ENCODE measurements at regions not wholly inside any gene's neighbourhood (a gene's known extent, or its start where the extent isn't known, plus 50 kb on each side); places are given as distances from the start of the nearest gene placed in this dataset.

- DNase-seq, result no peak
Measured at GRCh38 chr16:9536905-9537304, 445.5 kb downstream of the HAPSTR1 start.

DNA sequence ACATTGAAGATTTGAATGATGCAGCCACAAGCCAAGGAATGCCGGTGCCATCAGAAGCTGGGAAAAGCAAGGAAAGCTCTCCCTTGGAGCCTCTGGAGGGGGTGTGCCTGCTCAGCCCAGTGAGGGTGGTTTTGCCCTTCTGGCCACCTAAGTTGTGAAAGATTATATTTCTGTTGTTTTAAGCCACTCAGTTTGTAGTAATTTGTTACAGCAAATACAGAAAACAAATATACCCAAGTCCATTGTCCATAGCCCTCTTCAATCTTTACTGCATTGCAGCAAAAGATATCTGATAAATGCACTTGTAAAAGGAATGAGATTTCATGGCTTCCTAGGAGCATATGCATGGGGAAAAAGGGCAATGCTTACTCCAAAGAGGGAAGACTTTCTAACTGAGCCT, 447.9 kb downstream of the HAPSTR1 start:
- no peak for DNase-seq

DNA sequence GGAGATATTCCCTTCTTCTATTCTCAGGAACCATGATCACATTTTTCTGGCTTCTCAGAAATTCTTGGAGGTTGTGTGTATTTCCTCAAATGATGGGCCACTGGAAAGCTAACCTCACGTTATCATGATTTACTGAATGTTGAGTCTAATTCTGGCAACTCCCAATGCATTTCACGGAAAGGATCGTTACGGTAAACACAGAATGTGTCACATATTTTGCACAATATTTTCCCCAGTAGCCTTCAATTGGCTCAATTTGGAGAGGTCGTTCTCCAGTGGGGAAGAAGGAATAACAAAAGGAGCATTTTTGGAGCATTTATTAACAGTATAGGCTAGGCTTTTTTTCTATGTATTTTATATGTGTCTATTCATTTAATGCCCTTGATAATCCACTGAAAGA, 450.3 kb downstream of the HAPSTR1 start:
- no peak for DNase-seq

DNA sequence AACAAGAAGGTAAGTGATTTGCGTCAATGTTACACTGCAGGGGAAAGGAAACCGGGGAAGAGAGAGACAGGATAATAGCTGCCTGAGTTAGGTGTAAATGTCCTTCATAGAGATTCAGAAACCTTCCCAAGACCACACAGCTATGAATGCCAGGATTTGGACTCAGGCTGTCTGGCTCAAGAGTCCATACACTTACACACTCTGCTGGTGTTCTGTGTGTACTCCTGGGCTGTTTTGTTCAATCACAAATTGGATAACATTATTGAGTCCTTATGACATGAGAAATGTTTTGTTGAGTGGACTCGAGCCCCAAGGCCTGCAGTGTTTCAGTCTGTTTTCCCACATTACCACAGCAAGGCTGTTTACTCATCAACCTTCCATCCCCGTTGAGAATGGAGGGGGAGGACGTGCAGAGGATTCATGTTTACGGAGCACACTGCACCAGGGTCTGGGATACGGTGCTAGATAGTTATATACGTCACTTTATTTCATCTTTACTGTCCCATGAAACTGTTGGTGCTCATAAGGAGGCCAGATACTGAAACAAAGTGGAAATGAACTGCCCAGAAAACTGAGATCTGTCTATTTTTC, 450.8 kb downstream of the HAPSTR1 start:
- no peak for DNase-seq

GRCh38 chr16:9545522-9546437, 454.3 kb downstream of the HAPSTR1 start:
- no peak for DNase-seq

- no peak for DNase-seq
Measured at GRCh38 chr16:9546438-9546786, 455.0 kb downstream of the HAPSTR1 start.

DNA sequence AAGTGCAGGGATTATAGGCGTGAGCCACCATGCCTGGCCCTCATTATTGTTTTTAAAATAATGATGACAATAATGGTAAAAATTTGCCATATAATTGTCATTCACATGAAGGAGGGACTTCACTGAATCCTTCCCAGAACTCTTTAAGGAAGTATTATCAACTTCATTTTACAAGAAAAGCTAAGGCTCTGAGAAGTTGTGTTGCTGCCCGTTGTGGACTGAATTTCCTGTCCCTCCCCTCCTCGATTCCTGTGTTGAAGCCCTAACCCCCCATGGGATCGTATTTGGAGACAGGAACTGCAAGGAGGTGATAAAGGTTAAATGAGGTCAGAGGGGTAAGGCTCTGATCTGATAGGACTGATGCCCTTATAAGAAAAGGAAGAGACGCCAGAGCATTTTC, 458.0 kb downstream of the HAPSTR1 start:
- DNase-seq, result no peak

- no peak for DNase-seq
Measured at GRCh38 chr16:9555051-9555450, 463.6 kb downstream of the HAPSTR1 start.

DNA sequence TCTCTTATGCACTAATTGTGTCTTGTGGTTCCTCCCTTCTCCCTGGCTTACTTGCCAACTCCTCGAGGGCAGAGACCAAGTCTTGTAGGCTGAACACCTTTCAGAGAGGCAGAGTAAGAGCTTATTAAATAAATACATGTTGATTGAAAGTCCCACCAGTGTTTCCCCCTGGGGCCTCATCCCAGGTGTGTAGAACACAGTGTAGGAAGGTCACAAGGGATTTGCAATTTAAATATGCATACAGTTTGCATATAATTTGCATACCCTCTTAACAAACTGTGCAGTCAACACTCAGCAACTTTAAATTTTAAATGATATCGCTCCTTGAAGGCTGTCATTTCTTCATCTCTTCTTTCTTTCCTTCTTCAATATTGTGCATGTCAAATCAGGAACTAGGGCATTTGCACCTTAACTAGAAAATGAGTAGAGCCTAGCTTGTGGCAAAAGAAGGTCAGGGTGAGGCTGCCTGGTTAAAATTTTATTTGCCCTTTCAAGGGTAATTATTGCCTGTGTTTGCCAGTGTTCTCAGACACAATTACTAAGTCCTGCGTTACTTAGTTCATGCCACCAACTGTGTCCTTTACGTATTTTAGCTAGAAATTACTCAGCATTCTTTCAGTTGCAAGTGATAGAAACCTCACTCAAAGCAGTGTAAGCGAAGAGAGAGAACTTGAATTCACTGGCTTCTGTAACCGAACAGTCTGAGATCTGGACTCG, 465.7 kb downstream of the HAPSTR1 start:
- DNase-seq, result no peak

DNA sequence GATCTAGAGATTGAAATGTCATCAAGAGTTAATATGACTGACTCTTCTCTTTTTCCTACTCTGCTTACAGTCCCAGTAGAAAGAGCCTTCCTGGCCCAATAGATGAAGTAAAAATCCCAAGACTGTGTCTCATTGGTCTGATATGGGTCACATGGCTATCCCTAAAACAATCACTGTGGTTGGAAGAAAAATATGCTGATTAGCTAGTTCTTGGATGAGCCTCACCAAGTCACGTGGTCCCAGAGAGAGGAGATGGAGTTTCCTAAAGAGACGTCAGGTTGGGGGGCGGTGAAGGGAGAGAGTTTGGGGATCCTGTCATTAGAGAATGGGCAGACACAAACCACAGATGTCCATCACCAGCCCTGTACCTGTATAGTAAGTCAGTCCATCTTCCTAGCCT, 466.3 kb downstream of the HAPSTR1 start:
- DNase-seq, result no peak

DNA sequence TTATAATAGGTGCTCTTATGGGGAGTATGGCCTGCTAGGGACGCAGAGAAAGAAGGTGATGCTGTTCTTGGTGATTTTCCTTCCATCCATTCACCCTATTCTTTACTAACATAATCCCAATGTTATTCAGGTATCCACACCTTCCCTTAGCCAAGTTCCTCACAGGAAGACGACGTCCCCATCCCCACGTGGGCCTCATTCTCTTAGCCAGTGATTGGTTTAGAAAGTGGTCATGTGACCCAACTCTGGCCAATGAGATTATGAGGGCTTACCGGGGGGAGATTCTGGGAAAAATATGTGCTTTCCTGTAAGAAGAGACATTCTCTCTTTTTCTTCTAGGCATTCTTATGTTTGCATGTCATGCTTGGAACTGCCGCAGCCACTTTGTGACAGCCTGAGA, 474.7 kb downstream of the HAPSTR1 start:
- DNase-seq, result no peak

DNA sequence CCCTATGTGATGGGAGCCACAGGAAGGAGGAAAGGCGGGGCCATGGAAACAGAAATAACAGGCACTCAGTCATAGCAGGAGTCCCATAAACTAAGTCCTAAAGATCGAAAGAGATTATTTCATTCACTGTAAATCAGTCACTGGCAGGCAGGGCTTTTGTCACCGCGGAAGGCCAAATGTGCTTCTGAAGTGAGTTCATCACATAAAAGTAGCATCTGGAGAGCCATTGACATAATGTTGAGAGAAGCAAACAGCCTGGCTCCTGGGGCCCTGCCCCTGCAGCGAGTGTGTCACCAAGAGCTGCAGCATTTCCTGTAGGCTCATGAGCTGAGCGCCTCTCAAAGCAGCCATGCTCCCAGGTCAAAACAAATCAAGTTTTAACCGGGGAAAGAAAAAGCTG, 476.2 kb downstream of the HAPSTR1 start:
- peak; percentile 6 for DNase-seq

GRCh38 chr16:9568261-9568660, 476.8 kb downstream of the HAPSTR1 start:
- no peak for DNase-seq

DNA sequence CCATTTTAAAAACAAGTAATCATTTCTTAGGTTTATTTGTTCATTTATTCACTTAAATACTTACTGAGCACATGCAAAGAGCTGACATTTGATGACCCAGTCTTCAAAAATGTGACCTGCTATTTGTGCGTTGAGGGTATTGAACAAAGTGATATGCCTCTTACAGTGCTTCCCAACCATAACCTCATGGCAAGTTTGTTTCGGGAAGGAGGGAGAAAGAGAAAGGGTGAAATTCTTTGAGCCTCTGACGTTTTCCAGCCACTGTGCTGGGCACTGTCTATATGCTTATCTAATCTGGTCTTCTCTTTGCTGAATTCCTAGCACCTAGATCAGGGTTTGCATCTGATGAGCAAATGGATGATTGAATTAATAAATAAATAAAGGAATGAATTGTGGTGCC, 479.1 kb downstream of the HAPSTR1 start:
- DNase-seq, result no peak

DNA sequence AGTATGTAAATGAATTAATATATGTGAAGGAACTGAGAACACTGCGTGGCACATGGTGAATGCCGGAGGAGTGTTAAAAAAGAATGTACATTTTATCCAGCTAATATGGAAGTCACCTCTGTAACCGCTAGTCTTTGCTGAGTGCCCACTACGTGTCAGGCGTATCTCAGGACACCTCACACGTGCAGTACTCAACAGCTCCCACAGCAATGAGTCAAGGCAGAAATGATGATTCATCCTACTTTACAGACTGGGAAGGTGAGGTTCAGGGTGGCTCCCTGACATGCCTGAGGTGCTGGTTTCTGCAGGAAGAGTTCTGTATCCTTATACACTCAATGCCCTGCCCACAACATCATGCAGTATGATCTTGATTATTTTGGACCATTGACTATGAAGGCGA, 487.0 kb downstream of the HAPSTR1 start:
- DNase-seq, result no peak

GRCh38 chr16:9580025-9580424, 488.6 kb downstream of the HAPSTR1 start:
- DNase-seq, result no peak

- no peak for DNase-seq
Measured at GRCh38 chr16:9593440-9593839, 502.0 kb downstream of the HAPSTR1 start.

DNA sequence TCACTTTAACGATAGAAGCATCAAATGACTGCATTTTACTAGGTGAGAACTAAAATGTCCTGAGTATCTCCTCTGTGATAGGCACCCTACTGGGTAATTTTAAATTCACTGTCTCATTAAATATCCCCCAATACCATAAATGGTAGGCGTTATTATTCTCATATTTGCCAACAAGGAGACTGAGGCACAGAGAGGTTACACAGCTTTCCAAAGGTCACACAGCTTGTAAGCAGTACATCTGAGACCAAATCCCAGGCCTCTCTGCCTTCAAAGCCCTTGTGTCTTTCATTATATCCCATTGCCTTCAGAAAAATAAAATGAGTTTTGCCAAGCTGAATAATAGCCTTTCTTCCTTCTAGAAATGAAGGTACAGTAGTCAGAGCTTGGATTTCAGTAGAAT, 502.6 kb downstream of the HAPSTR1 start:
- no peak for DNase-seq

GRCh38 chr16:9594946-9595345, 503.5 kb downstream of the HAPSTR1 start:
- DNase-seq, result no peak

- no peak for DNase-seq
Measured at GRCh38 chr16:9595393-9595792, 503.9 kb downstream of the HAPSTR1 start.

DNA sequence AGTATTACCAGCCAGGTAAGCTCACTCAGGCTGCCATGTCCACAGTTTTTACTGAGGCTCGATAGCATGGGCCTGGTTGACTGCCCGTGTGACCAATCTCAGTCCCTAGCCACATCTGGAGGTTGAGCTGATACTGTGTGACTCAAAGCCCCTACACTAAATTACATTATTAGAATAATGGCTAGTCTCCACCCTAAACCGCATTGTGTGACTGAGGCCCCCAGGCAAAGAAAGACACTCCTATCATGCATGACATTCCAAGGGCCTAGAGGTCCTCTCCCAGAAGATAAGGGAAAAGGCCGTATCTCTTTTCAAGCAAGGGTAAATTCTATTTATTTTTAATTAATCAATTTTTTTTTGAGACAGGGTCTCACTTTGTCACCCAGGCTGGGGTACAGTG, 505.3 kb downstream of the HAPSTR1 start:
- DNase-seq, result no peak

DNA sequence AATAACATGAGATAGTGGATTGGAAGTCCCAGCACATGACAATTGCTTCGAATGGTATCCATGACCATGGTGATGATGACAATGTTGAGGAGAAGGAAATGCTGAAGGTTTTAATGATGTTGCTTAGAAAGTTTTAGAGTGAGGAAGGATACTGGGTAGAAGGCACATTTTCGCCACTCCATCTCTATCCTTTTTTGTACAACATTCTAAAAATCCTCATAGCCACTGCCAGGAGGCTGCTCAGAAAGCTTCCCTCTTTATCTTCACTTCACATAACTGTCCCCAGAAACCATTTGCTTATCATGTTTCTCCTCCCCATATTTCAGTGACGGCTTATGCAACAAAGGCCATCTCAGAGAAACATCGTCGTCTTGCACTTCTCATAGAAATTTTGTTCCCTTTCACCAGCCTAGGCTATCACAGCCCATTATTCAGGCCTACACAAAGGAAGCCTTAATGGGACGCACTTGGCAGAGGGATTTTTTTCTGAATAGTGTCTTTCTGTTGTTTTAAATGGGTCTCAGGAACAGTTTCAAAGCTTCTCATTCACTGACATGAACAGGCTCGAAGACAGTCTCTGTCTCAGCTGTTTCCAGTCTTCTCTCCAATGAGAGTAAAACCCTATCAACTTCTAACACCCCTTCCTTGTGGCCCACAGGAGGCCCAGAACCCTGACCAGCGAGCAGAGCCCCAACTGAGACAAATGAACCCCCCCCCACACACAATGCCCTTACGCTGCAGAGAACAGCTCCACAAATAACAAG, 506.7 kb downstream of the HAPSTR1 start:
- no peak for DNase-seq

- DNase-seq, result no peak
Measured at GRCh38 chr16:9598731-9599083, 507.3 kb downstream of the HAPSTR1 start.
